ENCODE measurements at regions not wholly inside any gene's neighbourhood (a gene's known extent, or its start where the extent isn't known, plus 50 kb on each side); places are given as distances from the start of the nearest gene placed in this dataset.
"Not testable (repeated sequence)": the region's sequence is repeated elsewhere in the genome, so short reads cannot be mapped to it uniquely, and the experiment has no call there.

GRCh38 chr3:139095803-139096466 is 51.2 kb upstream of the PRR23C start:
- no peak for DNase-seq (ENCODE audit: low read depth)

- DNase-seq (ENCODE audit: low read depth) = no peak
Measured at GRCh38 chr3:139096670-139097069, 52.0 kb upstream of the PRR23C start.

GRCh38 chr3:139098391-139098790 is 53.7 kb upstream of the PRR23C start:
- DNase-seq (ENCODE audit: low read depth) = no peak

- no peak for DNase-seq (ENCODE audit: low read depth)
Measured at GRCh38 chr3:139099968-139100817, 55.5 kb upstream of the PRR23C start.

GRCh38 chr3:139100821-139101220 is 56.1 kb upstream of the PRR23C start:
- DNase-seq (ENCODE audit: low read depth) = no peak

GRCh38 chr3:139101396-139101795 is 56.7 kb upstream of the PRR23C start:
- no peak for DNase-seq (ENCODE audit: low read depth)

- no peak for DNase-seq (ENCODE audit: low read depth)
Measured at GRCh38 chr3:139103484-139103883, 58.8 kb upstream of the PRR23C start.

DNA sequence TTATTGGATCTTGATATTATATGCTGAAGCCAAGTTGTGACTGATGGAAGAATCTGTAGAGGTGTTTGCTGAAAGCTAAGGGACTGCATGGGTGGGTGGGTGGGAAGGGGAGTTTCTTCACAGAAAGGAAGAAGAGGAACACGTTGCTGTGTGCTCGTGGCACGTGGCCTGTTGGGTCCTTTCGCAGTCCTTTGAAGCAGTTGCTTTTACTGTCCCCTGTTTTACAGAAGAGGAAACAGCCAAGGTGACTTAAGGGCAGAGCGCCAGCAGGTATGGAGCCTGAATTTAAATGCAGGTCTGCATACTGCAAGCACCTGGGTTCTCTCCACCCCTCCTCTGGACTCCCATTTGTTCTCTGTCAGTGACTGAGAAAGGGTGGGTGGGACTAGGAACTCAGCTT is 59.4 kb upstream of the PRR23C start:
- DNase-seq (ENCODE audit: low read depth) = no peak

DNA sequence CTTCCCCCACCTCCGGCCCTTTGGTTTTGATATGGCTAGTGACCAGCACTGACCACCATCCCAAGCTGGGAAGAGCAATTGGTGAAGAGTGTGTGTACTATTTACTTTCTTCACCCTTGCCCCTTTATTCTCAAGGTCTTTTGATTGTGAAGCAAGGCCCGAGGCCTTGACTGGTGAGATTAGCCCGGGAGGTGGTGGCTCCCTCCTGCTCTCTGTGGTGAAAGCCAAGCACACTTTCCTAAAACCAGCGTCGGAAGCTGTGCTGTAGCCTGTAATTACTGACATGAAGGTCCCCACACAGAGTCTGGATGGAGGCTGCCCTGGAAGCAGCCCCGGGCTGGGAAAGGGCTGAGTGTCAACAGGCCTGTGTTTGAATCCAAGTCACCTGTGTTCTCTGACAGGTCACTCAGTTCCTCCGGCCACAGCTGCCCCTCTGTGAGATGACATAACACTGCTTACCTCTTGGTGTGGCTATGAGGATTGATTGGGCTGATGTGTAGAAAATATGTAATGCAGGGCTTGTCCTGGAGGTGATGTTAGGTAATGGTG is 60.5 kb upstream of the PRR23C start:
- DNase-seq (ENCODE audit: low read depth) = no peak

GRCh38 chr3:139106013-139106932 is 61.6 kb upstream of the PRR23C start:
- no peak for DNase-seq (ENCODE audit: low read depth)

DNA sequence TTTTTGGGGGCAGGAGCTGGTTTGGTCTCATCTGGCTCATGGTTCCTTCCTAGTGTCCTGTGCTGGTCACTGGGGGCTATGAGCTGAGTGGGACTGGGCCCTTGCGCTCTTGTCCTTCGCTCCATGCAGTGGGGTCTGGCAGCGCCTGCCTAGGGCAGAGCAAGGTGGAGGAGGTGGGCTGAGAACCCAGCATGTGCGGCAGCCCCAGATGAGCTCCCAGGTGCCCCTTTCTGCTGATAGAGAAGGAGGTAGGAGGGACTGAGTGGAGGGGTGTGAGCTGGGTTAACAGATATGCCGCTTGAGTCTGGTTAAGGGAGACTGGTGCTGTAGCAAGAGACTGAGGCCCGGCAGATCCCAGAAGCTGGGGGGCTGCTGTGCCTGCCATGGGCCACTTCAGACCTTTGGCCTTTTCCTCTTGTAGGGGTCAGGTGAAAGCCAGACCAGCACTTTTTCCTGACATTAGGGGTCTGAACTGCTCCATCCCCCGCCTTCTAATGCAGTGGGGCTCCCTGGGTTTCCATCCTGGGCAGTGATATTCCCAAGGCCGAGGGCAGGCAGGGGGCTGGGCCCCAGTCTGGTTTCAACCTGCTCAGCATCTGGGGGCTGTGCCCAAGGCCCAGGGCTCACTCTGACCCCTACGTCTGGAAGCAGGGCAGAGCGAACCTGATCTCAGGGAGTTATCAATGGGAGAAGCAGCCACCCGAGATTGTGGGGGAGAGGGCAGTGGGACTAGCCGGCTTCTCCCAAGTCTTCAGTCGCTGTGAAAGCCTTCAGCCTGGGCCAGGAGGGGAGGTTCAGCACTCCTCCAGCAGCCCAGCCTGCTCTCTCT is 62.9 kb upstream of the PRR23C start:
- DNase-seq (ENCODE audit: low read depth) = no peak

GRCh38 chr3:139108253-139108969 is 63.7 kb upstream of the PRR23C start:
- DNase-seq (ENCODE audit: low read depth) = no peak

DNA sequence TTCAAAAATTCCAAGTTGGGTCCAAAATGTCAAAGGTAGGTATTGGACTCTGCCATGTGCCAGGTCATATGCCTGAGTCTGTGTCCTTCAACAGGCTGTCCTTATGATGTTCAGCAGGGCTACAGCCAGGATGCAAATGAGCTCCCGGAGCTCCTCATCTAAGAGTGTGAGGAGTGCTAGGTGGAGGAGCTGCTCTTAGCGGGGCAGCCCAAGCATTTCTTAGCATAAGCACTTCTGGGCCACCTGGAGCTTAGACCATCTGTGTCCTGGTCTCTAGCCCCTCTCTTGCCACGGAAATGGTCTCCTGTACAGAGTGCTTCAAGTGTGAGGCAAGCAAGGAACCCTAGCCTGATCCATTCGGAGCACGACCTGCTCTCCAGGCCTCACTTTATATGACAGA is 64.6 kb upstream of the PRR23C start:
- DNase-seq (ENCODE audit: low read depth) = no peak

- no peak for DNase-seq (ENCODE audit: low read depth)
Measured at GRCh38 chr3:139110072-139110830, 65.6 kb upstream of the PRR23C start.

- not testable (repeated sequence) for DNase-seq (ENCODE audit: low read depth)
Measured at GRCh38 chr3:139110929-139111328, 66.2 kb upstream of the PRR23C start.

DNA sequence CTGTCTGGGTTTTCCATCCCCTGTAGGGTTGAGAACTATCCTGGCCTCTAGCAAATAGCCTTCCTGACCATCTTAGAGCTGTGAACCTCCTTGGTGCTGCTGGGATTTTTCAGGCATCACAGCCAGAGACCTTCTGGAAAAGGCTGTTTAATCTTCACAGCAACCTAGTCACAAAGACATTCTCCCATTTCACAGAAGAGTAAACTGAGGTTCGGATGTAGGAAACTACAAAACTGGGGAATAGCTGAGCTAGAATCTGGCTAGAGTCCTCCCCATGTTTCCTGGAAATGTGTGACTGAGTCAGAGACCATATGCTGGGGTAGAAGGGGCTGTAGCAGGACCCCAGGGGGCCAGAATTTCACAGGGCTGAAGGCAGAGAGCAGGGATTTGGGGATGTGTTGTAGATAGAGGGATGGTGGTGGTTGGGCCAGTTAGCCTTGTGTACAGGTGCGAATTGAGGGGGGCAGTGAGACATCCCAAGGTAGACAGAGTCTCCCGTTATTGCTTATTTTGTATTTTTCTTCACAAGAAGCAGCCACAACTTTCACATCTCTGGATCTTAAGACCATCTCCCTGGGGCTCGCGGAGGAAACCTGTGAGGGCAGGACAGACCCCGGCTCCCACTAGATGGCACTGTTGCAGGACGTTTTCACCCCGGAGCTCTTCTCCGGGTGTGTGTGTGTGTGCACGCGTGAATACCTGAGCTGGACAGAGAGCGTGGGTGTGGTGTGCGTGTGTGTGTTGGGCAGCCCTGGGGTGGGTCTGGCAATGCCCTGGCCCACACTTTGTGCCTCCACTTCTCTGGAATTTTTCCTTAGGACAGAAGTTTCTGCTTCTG is 66.9 kb upstream of the PRR23C start:
- DNase-seq (ENCODE audit: low read depth) = peak; percentile 25

GRCh38 chr3:139112230-139112558 is 67.5 kb upstream of the PRR23C start:
- no peak for DNase-seq (ENCODE audit: low read depth)

- DNase-seq (ENCODE audit: low read depth) = no peak
Measured at GRCh38 chr3:139113231-139113992, 68.7 kb upstream of the PRR23C start.

Data from T follicular helper cell (primary cell).